ENCODE measurements at regions not wholly inside any gene's neighbourhood (a gene's known extent, or its start where the extent isn't known, plus 50 kb on each side); places are given as distances from the start of the nearest gene placed in this dataset.

GRCh38 chr5:115382989-115383388 is 86.5 kb upstream of the CCDC112 start:
- H3K4me3 ChIP-seq (ENCODE audit: low read depth, low read length), result no peak overlapping the region
- in situ Hi-C loops (cut with HindIII; ENCODE audit: low sequenced_read_pairs), result no loop called here
- no peak for TF ChIP-seq CTCF (IDR thresholded peaks at IDR 0.05; ENCODE audit: low read depth, low read length)
- no peak for DNase-seq (ENCODE audit: low read depth, low spot score)

- DNase-seq (ENCODE audit: low read depth, low spot score), result no peak
- no peak for TF ChIP-seq CTCF (IDR thresholded peaks at IDR 0.05; ENCODE audit: low read depth, low read length)
- no peak overlapping the region for H3K4me3 ChIP-seq (ENCODE audit: low read depth, low read length)
- in situ Hi-C loops (cut with HindIII; ENCODE audit: low sequenced_read_pairs), result no loop called here
Measured at GRCh38 chr5:115381911-115382662, 85.6 kb upstream of the CCDC112 start.

- in situ Hi-C loops (cut with HindIII; ENCODE audit: low sequenced_read_pairs), result no loop called here
- peak; percentile 42 for DNase-seq (ENCODE audit: low read depth, low spot score)
- H3K4me3 ChIP-seq (ENCODE audit: low read depth, low read length), result no peak overlapping the region
- no peak for TF ChIP-seq CTCF (IDR thresholded peaks at IDR 0.05; ENCODE audit: low read depth, low read length)
Measured at GRCh38 chr5:115379622-115380344, 83.3 kb upstream of the CCDC112 start.

GRCh38 chr5:115378754-115379153 is 82.3 kb upstream of the CCDC112 start:
- no peak for DNase-seq (ENCODE audit: low read depth, low spot score)
- TF ChIP-seq CTCF (IDR thresholded peaks at IDR 0.05; ENCODE audit: low read depth, low read length), result no peak
- in situ Hi-C loops (cut with HindIII; ENCODE audit: low sequenced_read_pairs), result no loop called here

GRCh38 chr5:115377468-115378217 is 81.2 kb upstream of the CCDC112 start:
- peak; percentile 29 for TF ChIP-seq CTCF (IDR thresholded peaks at IDR 0.05; ENCODE audit: low read depth, low read length)
- no peak overlapping the region for H3K4me3 ChIP-seq (ENCODE audit: low read depth, low read length)
- peak; percentile 87 for DNase-seq (ENCODE audit: low read depth, low spot score)
- in situ Hi-C loops (cut with HindIII; ENCODE audit: low sequenced_read_pairs), result no loop called here

More at GRCh38 chr5:115378754-115379153, 82.3 kb upstream of the CCDC112 start:
- H3K4me3 ChIP-seq (ENCODE audit: low read depth, low read length), result no peak overlapping the region

- in situ Hi-C loops (cut with HindIII; ENCODE audit: low sequenced_read_pairs), result no loop called here
- no peak for DNase-seq (ENCODE audit: low read depth, low spot score)
- no peak for TF ChIP-seq CTCF (IDR thresholded peaks at IDR 0.05; ENCODE audit: low read depth, low read length)
- no peak overlapping the region for H3K4me3 ChIP-seq (ENCODE audit: low read depth, low read length)
Measured at GRCh38 chr5:115375893-115376292, 79.4 kb upstream of the CCDC112 start.

Measured in astrocyte of the spinal cord (primary cell).